DOHH2 (cell line): ENCODE measurements at regions not wholly inside any gene's neighbourhood (a gene's known extent, or its start where the extent isn't known, plus 50 kb on each side); places are given as distances from the start of the nearest gene placed in this dataset.

Source experiments
- H3F3A ChIP-seq: fragments of 200-600 bp; sonication (generic), shearing (Covaris generic); 2 replicates; pipeline ENCODE4 v1.6.0; 2016; ENCODE audit warnings: antibody characterized with exemption, mild to moderate bottlenecking; ENCODE audit not compliant: control insufficient read depth, insufficient read depth
- H3K27ac ChIP-seq: fragments of 200-600 bp; sonication (generic); 2 replicates; pipeline ENCODE4 v1.5.1; 2014; ENCODE audit warnings: low read depth, mild to moderate bottlenecking, low read length, moderate library complexity
- H3K27me3 ChIP-seq: fragments of 200-600 bp; sonication (generic); 2 replicates; pipeline ENCODE4 v1.6.1; 2014; ENCODE audit warnings: mild to moderate bottlenecking, low read length, mixed read lengths; ENCODE audit not compliant: control insufficient read depth
- H3K36me3 ChIP-seq: fragments of 200-600 bp; sonication (generic); 2 replicates; pipeline ENCODE4 v1.6.1; 2014; ENCODE audit warnings: mild to moderate bottlenecking, low read length, moderate library complexity, mixed read lengths; ENCODE audit not compliant: control insufficient read depth
- H3K4me1 ChIP-seq: fragments of 200-600 bp; sonication (generic); 2 replicates; pipeline ENCODE4 v1.6.1; 2014; ENCODE audit warnings: mild to moderate bottlenecking, low read length, mixed read lengths; ENCODE audit not compliant: control insufficient read depth
- H3K4me2 ChIP-seq: fragments of 200-600 bp; sonication (generic); 2 replicates; pipeline ENCODE4 v1.6.0; 2014; ENCODE audit warnings: mild to moderate bottlenecking, low read length, moderate library complexity
- H3K4me3 ChIP-seq: fragments of 200-600 bp; sonication (generic); 2 replicates; pipeline ENCODE4 v1.5.1; 2014; ENCODE audit warnings: mild to moderate bottlenecking, low read length, mixed read lengths
- H3K79me2 ChIP-seq: fragments of 200-600 bp; sonication (generic); 2 replicates; pipeline ENCODE4 v1.6.1; 2014; ENCODE audit warnings: mild to moderate bottlenecking, low read length, mixed read lengths; ENCODE audit not compliant: control insufficient read depth
- H3K9me2 ChIP-seq: fragments of 200-600 bp; sonication (generic); replicated peaks from 2 replicates; pipeline ENCODE4 v1.6.1; 2014; ENCODE audit warnings: mild to moderate bottlenecking, low read length, mixed read lengths; ENCODE audit not compliant: control insufficient read depth
- H3K9me3 ChIP-seq: fragments of 200-600 bp; sonication (generic); 2 replicates; pipeline ENCODE4 v1.6.1; 2014; ENCODE audit warnings: antibody characterized with exemption, low read length, mixed read lengths; ENCODE audit not compliant: control insufficient read depth, insufficient read depth
- H4K20me1 ChIP-seq: fragments of 200-600 bp; sonication (generic); 2 replicates; pipeline ENCODE4 v1.6.0; 2014; ENCODE audit warnings: low read depth, mild to moderate bottlenecking, antibody characterized with exemption, low read length, moderate library complexity; ENCODE audit not compliant: control insufficient read depth, insufficient read depth
- CTCF ChIP-seq: fragments of 200-600 bp; sonication (generic); IDR thresholded peaks from one replicate; pipeline ENCODE4 v1.5.1; 2014; ENCODE audit warnings: antibody characterized with exemption, mild to moderate bottlenecking, low read depth, low read length; ENCODE audit not compliant: poor library complexity, severe bottlenecking
- EZH2phosphoT487 ChIP-seq: fragments of 200-600 bp; sonication (generic); IDR thresholded peaks from 2 replicates; pipeline ENCODE4 v1.6.1; 2017; ENCODE audit warnings: borderline replicate concordance, mild to moderate bottlenecking, antibody characterized with exemption, low read length, moderate library complexity, mixed read lengths

GRCh38 chr13:33657274-33657673 lies 160.7 kb upstream of the RFC3 start:
- Histone ChIP-seq H3F3A (no peaks in the 10 kb centered on the region), H3K27me3 (no peaks in the 10 kb centered on the region), H4K20me1 (no peaks in the 10 kb centered on the region), H3K9me2 (no peaks in the 10 kb centered on the region), H3K9me3 (peaks cover 3% of the 10 kb centered on the region; the same call in 1 of the 2 replicates), H3K27ac (no peak overlapping the region), H3K4me3 (no peak overlapping the region), H3K4me2 (no peak overlapping the region), H3K36me3 (no peaks in the 10 kb centered on the region), H3K4me1 (no peaks in the 10 kb centered on the region), H3K79me2 (no peaks in the 10 kb centered on the region)
- TF ChIP-seq EZH2phosphoT487 (no peak), CTCF (no peak)

- H3K4me3 ChIP-seq = no peak overlapping the region
- H3K9me2 ChIP-seq = no peaks in the 10 kb centered on the region
- H3K79me2 ChIP-seq = no peaks in the 10 kb centered on the region
- TF ChIP-seq CTCF = no peak
- TF ChIP-seq EZH2phosphoT487 = no peak
- H3K27ac ChIP-seq = no peak overlapping the region
- no peaks in the 10 kb centered on the region for H3F3A ChIP-seq
- peaks cover 6% of the 10 kb centered on the region; the same call in 1 of the 2 replicates for H3K9me3 ChIP-seq
- H3K36me3 ChIP-seq = no peaks in the 10 kb centered on the region
- no peak overlapping the region for H3K4me2 ChIP-seq
- no peaks in the 10 kb centered on the region for H3K27me3 ChIP-seq
- H4K20me1 ChIP-seq = no peaks in the 10 kb centered on the region
- H3K4me1 ChIP-seq = no peaks in the 10 kb centered on the region
Observed at GRCh38 chr13:33659466-33659865, 158.5 kb upstream of the RFC3 start.

GRCh38 chr13:33659894-33660293 lies 158.1 kb upstream of the RFC3 start:
- Histone ChIP-seq H4K20me1 (no peaks in the 10 kb centered on the region), H3K79me2 (no peaks in the 10 kb centered on the region), H3K36me3 (no peaks in the 10 kb centered on the region), H3K4me3 (no peak overlapping the region), H3K4me1 (no peaks in the 10 kb centered on the region), H3K9me3 (peaks cover 6% of the 10 kb centered on the region; the same call in 1 of the 2 replicates), H3K27me3 (no peaks in the 10 kb centered on the region), H3K27ac (no peak overlapping the region), H3K9me2 (no peaks in the 10 kb centered on the region), H3F3A (no peaks in the 10 kb centered on the region), H3K4me2 (no peak overlapping the region)
- TF ChIP-seq CTCF = no peak
- no peak for TF ChIP-seq EZH2phosphoT487
